Colonic mucosa (tissue), 4 donors: ENCODE measurements at regions not wholly inside any gene's neighbourhood (a gene's known extent, or its start where the extent isn't known, plus 50 kb on each side); places are given as distances from the start of the nearest gene placed in this dataset.

Source experiments
- DNase-seq: peaks from one replicate; pipeline ENCODE4 v3.0.0-alpha.2; 2020
- H3K27ac ChIP-seq: fragments of 200-600 bp; one replicate; pipeline ENCODE4 v1.8.0; 2021
- H3K27me3 ChIP-seq: fragments of 200-600 bp; one replicate; pipeline ENCODE4 v1.8.0; 2021
- H3K36me3 ChIP-seq: fragments of 200-600 bp; one replicate; pipeline ENCODE4 v1.8.0; 2021
- H3K4me1 ChIP-seq: fragments of 200-600 bp; one replicate; pipeline ENCODE4 v1.8.0; 2021; ENCODE audit warnings: mild to moderate bottlenecking
- H3K4me3 ChIP-seq: fragments of 200-600 bp; one replicate; pipeline ENCODE4 v1.8.0; 2021
- H3K9ac ChIP-seq, 2 donors: one replicate each; pipeline ENCODE4 v1.7.0; 2013; ENCODE audit warnings: control low read depth in 2 of 2, low read depth in 2 of 2, low read length in 2 of 2
- H3K9me3 ChIP-seq: fragments of 200-600 bp; one replicate; pipeline ENCODE4 v1.8.0; 2021
- intact Hi-C: fragments of 100-400 bp; cut with DNase I; formaldehyde crosslinking; loops from one replicate; pipeline ENCODE4 v1.14.1; 2022
- TF ChIP-seq, protein P1 (sequence below): fragments of 200-600 bp; IDR thresholded peaks from one replicate; pipeline ENCODE4 v1.8.0; 2022; ENCODE audit warnings: antibody characterized with exemption, mild to moderate bottlenecking
- donor health status: healthy.
- donor health status: DM: no; HTN: no; CAD: no.
- donor health status: DM: no; HTN: no; CAD: no.

DNA sequence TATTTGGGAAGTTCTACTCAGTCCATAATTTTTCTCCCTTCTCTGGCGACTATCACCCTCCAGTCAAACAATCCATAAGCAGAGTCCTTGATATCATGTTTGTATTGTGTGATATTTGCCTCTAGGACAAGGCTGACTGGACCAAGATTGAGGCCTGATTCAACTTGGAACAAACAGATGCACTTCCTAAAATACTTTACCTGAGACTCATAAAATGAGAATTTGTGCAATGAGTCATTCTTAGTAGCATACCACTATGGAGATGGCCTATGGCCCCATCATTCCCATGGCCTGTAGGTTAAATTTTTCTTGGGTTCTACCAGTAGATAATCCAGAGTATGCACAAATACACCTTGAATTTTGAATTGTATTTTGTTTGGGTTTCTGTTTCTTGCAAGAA is 74.2 kb upstream of the DMD start:
- Histone ChIP-seq H3K9ac (no peak overlapping the region), H3K4me3 (no peak overlapping the region), H3K36me3 (no peaks in the 10 kb centered on the region), H3K27ac (no peak overlapping the region), H3K9me3 (no peaks in the 10 kb centered on the region), H3K27me3 (no peaks in the 10 kb centered on the region), H3K4me1 (no peaks in the 10 kb centered on the region)
- intact Hi-C loops: no loop called here
- no peak for DNase-seq
- TF ChIP-seq, protein P1, sequence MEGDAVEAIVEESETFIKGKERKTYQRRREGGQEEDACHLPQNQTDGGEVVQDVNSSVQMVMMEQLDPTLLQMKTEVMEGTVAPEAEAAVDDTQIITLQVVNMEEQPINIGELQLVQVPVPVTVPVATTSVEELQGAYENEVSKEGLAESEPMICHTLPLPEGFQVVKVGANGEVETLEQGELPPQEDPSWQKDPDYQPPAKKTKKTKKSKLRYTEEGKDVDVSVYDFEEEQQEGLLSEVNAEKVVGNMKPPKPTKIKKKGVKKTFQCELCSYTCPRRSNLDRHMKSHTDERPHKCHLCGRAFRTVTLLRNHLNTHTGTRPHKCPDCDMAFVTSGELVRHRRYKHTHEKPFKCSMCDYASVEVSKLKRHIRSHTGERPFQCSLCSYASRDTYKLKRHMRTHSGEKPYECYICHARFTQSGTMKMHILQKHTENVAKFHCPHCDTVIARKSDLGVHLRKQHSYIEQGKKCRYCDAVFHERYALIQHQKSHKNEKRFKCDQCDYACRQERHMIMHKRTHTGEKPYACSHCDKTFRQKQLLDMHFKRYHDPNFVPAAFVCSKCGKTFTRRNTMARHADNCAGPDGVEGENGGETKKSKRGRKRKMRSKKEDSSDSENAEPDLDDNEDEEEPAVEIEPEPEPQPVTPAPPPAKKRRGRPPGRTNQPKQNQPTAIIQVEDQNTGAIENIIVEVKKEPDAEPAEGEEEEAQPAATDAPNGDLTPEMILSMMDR: no peak

DNA sequence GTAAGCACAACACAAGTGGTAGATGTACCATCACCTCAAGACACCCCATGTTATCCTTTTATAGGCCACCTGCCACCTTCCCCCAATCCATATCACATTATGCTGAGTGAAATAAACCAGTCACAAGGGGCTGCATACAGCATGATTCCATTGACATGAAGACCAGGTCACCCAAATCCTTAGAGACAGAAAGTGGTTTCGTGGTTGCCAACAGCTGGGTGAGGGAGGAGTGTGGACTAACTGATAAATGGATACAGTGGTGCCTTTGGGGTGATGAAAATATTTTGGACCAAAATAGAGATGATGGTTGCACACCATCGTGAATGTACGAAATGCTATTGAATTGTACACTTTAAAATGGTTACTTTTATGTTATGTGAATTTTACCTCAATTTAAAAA is 65.7 kb upstream of the DMD start:
- Histone ChIP-seq H3K4me3 (no peak overlapping the region), H3K27ac (no peak overlapping the region), H3K36me3 (no peaks in the 10 kb centered on the region), H3K27me3 (no peaks in the 10 kb centered on the region), H3K4me1 (no peaks in the 10 kb centered on the region), H3K9me3 (no peaks in the 10 kb centered on the region), H3K9ac (no peak overlapping the region)
- intact Hi-C loops: no loop called here
- no peak for DNase-seq
- TF ChIP-seq, protein P1: no peak

DNA sequence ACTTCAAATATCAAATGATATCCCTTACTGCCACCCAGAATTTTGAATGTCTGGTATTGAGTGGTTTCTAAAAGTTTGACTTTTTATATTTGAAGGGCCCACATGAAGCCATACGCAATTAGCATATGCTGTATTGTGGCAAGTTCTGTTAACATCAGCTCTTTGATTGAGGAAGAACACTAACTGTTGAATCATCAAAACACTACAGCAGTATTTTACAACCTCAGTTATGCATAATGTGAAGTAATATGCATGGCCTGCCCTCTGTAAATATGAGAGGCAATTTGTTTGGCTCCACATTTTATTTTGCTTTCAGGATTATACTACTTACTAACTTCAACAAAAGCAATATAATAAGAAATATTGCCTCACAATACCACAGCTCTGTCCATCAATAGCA is 62.2 kb upstream of the DMD start:
- TF ChIP-seq, protein P1: no peak
- Histone ChIP-seq H3K9me3 (no peaks in the 10 kb centered on the region), H3K4me1 (no peaks in the 10 kb centered on the region), H3K9ac (no peak overlapping the region), H3K36me3 (no peaks in the 10 kb centered on the region), H3K27ac (no peak overlapping the region), H3K27me3 (no peaks in the 10 kb centered on the region), H3K4me3 (no peak overlapping the region)
- intact Hi-C loops: no loop called here
- DNase-seq: no peak

DNA sequence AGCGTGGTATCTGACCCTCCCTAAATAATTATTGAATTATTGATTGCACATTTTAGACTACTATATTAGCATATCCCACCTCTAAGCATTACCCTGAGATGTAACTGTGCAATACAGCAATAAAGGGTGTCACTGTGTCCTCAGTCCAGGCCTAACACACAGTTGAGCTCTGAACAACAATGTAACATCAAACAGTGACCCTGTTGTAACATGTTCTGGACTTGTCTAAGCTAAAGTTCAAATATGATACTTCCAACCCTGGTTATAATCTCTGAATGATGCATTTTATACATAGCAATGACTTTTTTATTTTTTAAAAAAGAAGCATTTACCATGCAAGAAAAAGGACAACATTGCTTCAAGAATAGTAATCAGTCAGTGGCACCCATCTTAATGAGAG is 61.6 kb upstream of the DMD start:
- Histone ChIP-seq H3K27me3 (no peaks in the 10 kb centered on the region), H3K36me3 (no peaks in the 10 kb centered on the region), H3K9me3 (no peaks in the 10 kb centered on the region), H3K27ac (no peak overlapping the region), H3K9ac (no peak overlapping the region), H3K4me3 (no peak overlapping the region), H3K4me1 (no peaks in the 10 kb centered on the region)
- intact Hi-C loops: no loop called here
- no peak for DNase-seq
- TF ChIP-seq, protein P1: no peak
